HEK293T (cell line): ENCODE measurements at regions not wholly inside any gene's neighbourhood (a gene's known extent, or its start where the extent isn't known, plus 50 kb on each side); places are given as distances from the start of the nearest gene placed in this dataset.
A peak's percentile ranks its signal among the peaks of the same experiment; 100 is the strongest.

Experiments
- CTCF ChIA-PET: fragments of 350-600 bp; formaldehyde crosslinking; extraction: SDS; loops from one replicate; lab custom pipeline; 2021; ENCODE audit warnings: antibody characterized with exemption, inconsistent platforms; lab: Yijun Ruan, JAX
- POLR2A ChIA-PET: fragments of 350-600 bp; formaldehyde crosslinking; extraction: SDS; loops from one replicate; lab custom pipeline; 2020; ENCODE audit warnings: antibody characterized with exemption, inconsistent platforms; lab: Yijun Ruan, JAX
- DNase-seq: peaks from one replicate; pipeline ENCODE4 v3.0.0; 2012; ENCODE audit warnings: mixed read lengths; ENCODE audit errors: extremely low spot score
- ARNT ChIP-seq: fragments of 450-650 bp; IDR thresholded peaks from 2 replicates; pipeline ENCODE4 v1.6.1; 2017; ENCODE audit warnings: mild to moderate bottlenecking
- BHLHE40 ChIP-seq: fragments of 450-650 bp; IDR thresholded peaks from 2 replicates; pipeline ENCODE4 v1.6.1; 2016; ENCODE audit warnings: mild to moderate bottlenecking, moderate library complexity, borderline replicate concordance
- CTBP1 ChIP-seq: fragments of 450-650 bp; IDR thresholded peaks from 2 replicates; pipeline ENCODE4 v1.6.1; 2016; ENCODE audit warnings: borderline replicate concordance
- ELF4 ChIP-seq: fragments of 450-650 bp; IDR thresholded peaks from 2 replicates; pipeline ENCODE4 v1.6.1; 2017; ENCODE audit warnings: antibody characterized with exemption
- FOXA1 ChIP-seq: fragments of 450-650 bp; IDR thresholded peaks from 2 replicates; pipeline ENCODE4 v1.6.1; 2016; ENCODE audit warnings: mild to moderate bottlenecking
- FOXK2 ChIP-seq: fragments of 450-650 bp; IDR thresholded peaks from 2 replicates; pipeline ENCODE4 v1.6.1; 2016; ENCODE audit warnings: mild to moderate bottlenecking
- FOXM1 ChIP-seq: fragments of 450-650 bp; IDR thresholded peaks from 2 replicates; pipeline ENCODE4 v1.6.1; 2017; ENCODE audit warnings: mild to moderate bottlenecking, borderline replicate concordance
- HDGF ChIP-seq: fragments of 450-650 bp; IDR thresholded peaks from 2 replicates; pipeline ENCODE4 v1.6.1; 2017; ENCODE audit warnings: antibody characterized with exemption, borderline replicate concordance
- L3MBTL2 ChIP-seq: fragments of 450-650 bp; conservative IDR thresholded peaks from 2 replicates; pipeline ENCODE4 v1.6.1; 2016; ENCODE audit warnings: mild to moderate bottlenecking
- LEF1 ChIP-seq: fragments of 450-650 bp; IDR thresholded peaks from 2 replicates; pipeline ENCODE4 v1.6.1; 2017; ENCODE audit warnings: mild to moderate bottlenecking, borderline replicate concordance
- NFRKB ChIP-seq: fragments of 450-650 bp; IDR thresholded peaks from 2 replicates; pipeline ENCODE4 v1.6.1; 2016; ENCODE audit warnings: mild to moderate bottlenecking, moderate library complexity
- SP1 ChIP-seq: fragments of 450-650 bp; IDR thresholded peaks from 2 replicates; pipeline ENCODE4 v1.6.1; 2017
- SUZ12 ChIP-seq: fragments of 450-650 bp; IDR thresholded peaks from 2 replicates; pipeline ENCODE4 v1.6.1; 2016; ENCODE audit warnings: mild to moderate bottlenecking
- TARDBP ChIP-seq: fragments of 450-650 bp; IDR thresholded peaks from 2 replicates; pipeline ENCODE4 v1.6.1; 2016
- ZNF384 ChIP-seq: fragments of 450-650 bp; IDR thresholded peaks from 2 replicates; pipeline ENCODE4 v1.6.1; 2016
- TF ChIP-seq, protein P1 (sequence below): fragments of 450-650 bp; IDR thresholded peaks from 2 replicates; pipeline ENCODE4 v1.6.1; 2016

DNA sequence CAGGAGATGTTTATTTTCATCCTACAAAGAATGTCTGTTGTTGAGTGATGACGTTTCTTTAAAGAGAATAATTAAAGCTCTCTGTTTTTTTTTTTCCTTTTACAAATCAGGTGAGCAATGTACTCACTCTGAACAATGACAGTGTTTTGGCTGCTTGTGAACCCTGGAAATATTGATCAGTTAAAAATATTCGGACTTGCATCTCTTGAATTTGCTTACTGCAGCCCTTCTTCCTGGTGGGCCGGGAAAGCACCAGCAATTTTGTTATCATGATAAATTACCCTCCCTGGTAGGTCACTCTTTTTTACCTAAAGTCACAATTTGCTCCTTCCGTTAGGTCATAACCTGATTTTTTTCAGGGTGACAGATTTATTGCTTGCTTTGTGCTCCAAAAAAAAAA lies 72.3 kb upstream of the NR5A2 start:
- no peak for TF ChIP-seq TARDBP
- TF ChIP-seq, protein P1, sequence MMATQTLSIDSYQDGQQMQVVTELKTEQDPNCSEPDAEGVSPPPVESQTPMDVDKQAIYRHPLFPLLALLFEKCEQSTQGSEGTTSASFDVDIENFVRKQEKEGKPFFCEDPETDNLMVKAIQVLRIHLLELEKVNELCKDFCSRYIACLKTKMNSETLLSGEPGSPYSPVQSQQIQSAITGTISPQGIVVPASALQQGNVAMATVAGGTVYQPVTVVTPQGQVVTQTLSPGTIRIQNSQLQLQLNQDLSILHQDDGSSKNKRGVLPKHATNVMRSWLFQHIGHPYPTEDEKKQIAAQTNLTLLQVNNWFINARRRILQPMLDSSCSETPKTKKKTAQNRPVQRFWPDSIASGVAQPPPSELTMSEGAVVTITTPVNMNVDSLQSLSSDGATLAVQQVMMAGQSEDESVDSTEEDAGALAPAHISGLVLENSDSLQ = peak; percentile 44; the same call in 1 of the 2 replicates
- POLR2A ChIA-PET = no interaction called here
- no peak for DNase-seq
- CTCF ChIA-PET = interaction anchor here (0.7 kb wide), 2 partner anchors 184 to 217 kb away, joined by 4 read pairs; no protein-coding TSS in a partner anchor

DNA sequence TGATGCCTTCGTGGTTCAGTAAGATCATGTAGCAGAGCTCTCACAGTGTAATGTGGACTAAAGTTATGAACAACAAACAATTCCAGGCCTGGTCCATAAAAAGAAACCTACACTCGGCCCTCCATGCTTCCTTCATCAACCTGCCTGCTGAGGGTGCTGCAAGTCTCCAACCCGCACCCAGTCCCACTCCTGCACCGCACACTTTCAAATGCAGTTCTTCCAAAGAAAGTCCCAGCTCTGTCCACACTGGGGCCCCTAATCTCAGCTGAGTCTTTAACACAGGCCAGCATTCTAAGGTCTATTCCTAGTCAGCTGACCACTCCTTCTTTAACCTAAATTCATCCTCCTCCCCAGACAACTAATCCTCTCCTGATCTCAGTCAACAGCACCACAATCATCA lies 71.5 kb upstream of the NR5A2 start:
- CTCF ChIA-PET = interaction anchor here (0.7 kb wide), 1 partner anchor 271 kb away, joined by 3 read pairs; no protein-coding TSS in a partner anchor
- no peak for DNase-seq
- POLR2A ChIA-PET = no interaction called here
- TF ChIP-seq NFRKB (no peak), ELF4 (no peak), SP1 (no peak), HDGF (no peak), L3MBTL2 (no peak), BHLHE40 (no peak)
- TF ChIP-seq, protein P1 = no peak

DNA sequence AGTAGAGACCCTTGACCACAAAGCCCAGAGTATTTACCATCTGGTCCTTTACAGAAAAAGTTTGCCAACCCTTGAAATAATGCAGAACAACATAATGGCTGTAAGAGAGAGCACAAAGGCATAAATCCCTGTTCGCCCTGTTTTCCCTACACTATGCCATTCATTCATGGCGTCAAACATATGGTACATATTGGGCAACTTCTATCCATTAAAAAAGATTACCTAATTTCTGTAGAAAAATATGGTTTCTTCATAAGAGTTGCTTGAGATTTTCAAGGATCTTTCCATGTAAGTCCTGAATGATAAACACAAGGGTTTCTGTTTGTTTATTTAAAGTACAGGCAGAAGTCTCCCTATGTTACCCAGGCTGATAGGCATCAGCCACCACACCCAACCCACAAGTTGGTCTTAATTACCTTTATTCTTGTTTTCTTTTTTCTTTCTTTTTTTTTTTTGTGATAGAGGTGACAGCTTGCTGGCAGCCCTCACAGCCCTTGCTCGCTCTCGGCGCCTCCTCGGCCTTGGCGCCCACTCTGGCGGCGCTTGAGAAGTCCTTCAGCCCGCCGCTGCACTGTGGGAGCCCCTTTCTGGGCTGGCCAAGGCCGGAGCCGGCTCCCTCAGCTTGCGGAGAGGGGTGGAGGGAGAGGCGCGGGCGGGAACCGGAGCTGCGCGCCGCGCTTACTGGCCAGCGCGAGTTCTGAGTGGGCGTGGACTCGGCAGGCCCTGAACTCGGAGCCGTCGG lies 68.3 kb upstream of the NR5A2 start:
- ChIA-PET CTCF (no interaction called here), POLR2A (no interaction called here)
- no peak for DNase-seq
- TF ChIP-seq ARNT (no peak), TARDBP (no peak), ELF4 (no peak)

DNA sequence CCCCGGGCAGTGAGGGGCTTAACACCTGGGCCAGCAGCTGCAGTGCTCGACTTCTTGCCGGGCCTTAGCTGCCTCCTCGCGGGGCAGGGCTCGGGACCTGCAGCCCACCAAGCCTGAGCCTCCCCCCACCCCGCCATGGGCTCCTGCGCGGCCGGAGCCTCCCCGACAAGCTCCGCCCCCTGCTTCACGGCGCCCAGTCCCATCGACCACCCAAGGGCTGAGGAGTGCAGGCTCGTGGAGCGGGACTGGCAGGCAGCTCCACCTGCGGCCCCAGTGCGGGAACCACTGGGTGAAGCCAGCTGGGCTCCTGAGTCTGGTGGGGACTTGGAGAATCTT lies 67.8 kb upstream of the NR5A2 start:
- ChIA-PET POLR2A (no interaction called here), CTCF (no interaction called here)
- no peak for DNase-seq
- no peak for TF ChIP-seq ARNT
- TF ChIP-seq FOXM1 = no peak
- no peak for TF ChIP-seq FOXA1
- no peak for TF ChIP-seq HDGF
- TF ChIP-seq NFRKB = no peak
- TF ChIP-seq L3MBTL2 = no peak

DNA sequence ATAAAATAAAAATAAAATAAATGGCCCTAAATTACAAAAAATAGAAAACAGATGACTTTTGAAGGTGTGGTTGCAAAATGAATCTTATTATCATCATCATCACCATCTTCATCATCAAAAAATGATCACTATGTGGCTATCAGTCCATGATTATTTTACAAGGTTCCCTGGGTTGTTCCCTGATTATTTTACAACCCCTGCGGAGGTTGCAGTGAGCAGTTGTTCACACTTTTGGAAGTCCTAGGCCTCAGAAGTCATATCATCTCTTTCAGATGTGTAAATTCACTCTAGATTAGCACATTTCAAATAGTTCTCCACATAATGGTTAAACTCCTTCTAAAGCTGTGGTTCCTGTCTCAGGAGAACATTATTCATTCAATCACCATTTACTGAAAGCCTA lies 57.4 kb upstream of the NR5A2 start:
- TF ChIP-seq LEF1 (no peak), BHLHE40 (no peak), ZNF384 (no peak), SUZ12 (no peak), ELF4 (no peak), FOXK2 (no peak), HDGF (no peak), CTBP1 (no peak), L3MBTL2 (no peak), FOXA1 (no peak), SP1 (no peak), ARNT (no peak)
- TF ChIP-seq, protein P1 = no peak
- ChIA-PET CTCF (no interaction called here), POLR2A (no interaction called here)
- no peak for DNase-seq

DNA sequence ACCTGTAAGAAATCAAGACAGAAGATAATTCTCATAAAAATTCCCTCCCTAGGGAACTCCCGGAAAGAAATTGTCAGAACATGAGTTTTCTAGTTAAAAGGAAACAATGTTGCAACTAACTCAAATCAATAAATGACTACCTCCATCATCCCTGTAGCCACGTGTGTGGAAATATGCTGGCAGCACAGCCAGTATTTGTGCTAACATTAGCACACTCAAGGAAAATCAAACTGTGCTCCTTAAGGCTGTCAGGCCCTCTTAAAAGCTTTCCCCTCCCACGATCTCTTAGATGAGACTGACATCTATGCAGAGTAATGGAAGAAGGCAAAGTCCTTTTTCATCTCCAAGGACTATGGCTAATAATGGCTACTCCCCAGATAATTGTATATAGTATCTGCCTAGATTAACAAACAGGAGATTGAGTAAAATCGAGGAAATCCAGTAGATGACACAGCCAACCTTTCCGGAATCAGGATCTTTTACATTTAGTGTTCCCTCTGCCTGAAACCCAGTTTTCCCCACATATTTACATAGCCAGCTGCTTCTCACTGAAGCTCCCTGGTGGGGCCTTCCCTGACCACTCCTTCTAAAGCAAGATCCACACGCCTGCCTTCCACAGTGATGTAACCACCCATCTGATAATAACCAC lies 50.9 kb upstream of the NR5A2 start:
- no peak for TF ChIP-seq SP1
- TF ChIP-seq FOXA1 = no peak
- TF ChIP-seq, protein P1 = no peak
- TF ChIP-seq ARNT = no peak
- TF ChIP-seq SUZ12 = no peak
- no peak for TF ChIP-seq FOXM1
- TF ChIP-seq NFRKB = no peak
- TF ChIP-seq LEF1 = no peak
- no peak for TF ChIP-seq L3MBTL2
- no peak for TF ChIP-seq ZNF384
- no peak for TF ChIP-seq CTBP1
- TF ChIP-seq HDGF = no peak
- TF ChIP-seq BHLHE40 = no peak
- no peak for TF ChIP-seq TARDBP
- no peak for TF ChIP-seq ELF4
- ChIA-PET CTCF (interaction anchor here (0.7 kb wide), 1 partner anchor 275 kb away, joined by 3 read pairs; no protein-coding TSS in a partner anchor), POLR2A (no interaction called here)
- no peak for DNase-seq
